K562 (cell line): ENCODE measurements at regions not wholly inside any gene's neighbourhood (a gene's known extent, or its start where the extent isn't known, plus 50 kb on each side); places are given as distances from the start of the nearest gene placed in this dataset.

ENCODE experiments used
- ATF1 ChIP-seq, 2 experiments: fragments of 450-650 bp in 1 of 2; IDR thresholded peaks; 2 replicates each; pipeline ENCODE4 v1.6.1; 2016; ENCODE audit warnings: missing compliant biosample characterization in 1 of 2, missing genetic modification characterization in 1 of 2
- CBFA2T3 ChIP-seq: fragments of 450-650 bp; IDR thresholded peaks from 2 replicates; pipeline ENCODE4 v1.6.1; 2017
- EP400 ChIP-seq: fragments of 450-650 bp; IDR thresholded peaks from 2 replicates; pipeline ENCODE4 v1.6.1; 2017; ENCODE audit warnings: antibody characterized with exemption, mild to moderate bottlenecking, moderate library complexity
- ESRRA ChIP-seq: fragments of 450-650 bp; IDR thresholded peaks from 2 replicates; pipeline ENCODE4 v1.6.1; 2014; ENCODE audit warnings: low read depth, mild to moderate bottlenecking, moderate library complexity, borderline replicate concordance
- HDAC3 ChIP-seq: fragments of 450-650 bp; IDR thresholded peaks from 2 replicates; pipeline ENCODE4 v1.6.1; 2018; ENCODE audit warnings: borderline replicate concordance, mild to moderate bottlenecking, moderate library complexity; ENCODE audit not compliant: partially characterized antibody
- KDM1A ChIP-seq, 2 experiments: fragments of 450-650 bp; IDR thresholded peaks; 2 replicates each; pipeline ENCODE4 v1.6.1; 2016; ENCODE audit warnings: mild to moderate bottlenecking in 2 of 2
- MED1 ChIP-seq: sonication (generic); formaldehyde crosslinking; IDR thresholded peaks from 2 replicates; pipeline ENCODE4 v1.8.1; 2023; ENCODE audit warnings: missing genetic modification reagents, borderline replicate concordance
- NFATC3 ChIP-seq: fragments of 450-650 bp; IDR thresholded peaks from 2 replicates; pipeline ENCODE4 v1.6.1; 2017; ENCODE audit warnings: mild to moderate bottlenecking
- POLR3G ChIP-seq: IDR thresholded peaks from 2 replicates; pipeline ENCODE4 v1.6.1; 2011; ENCODE audit not compliant: insufficient read length, insufficient replicate concordance; ENCODE audit errors: extremely low read depth
- RB1 ChIP-seq: fragments of 450-650 bp; IDR thresholded peaks from 2 replicates; pipeline ENCODE4 v1.6.1; 2017; ENCODE audit warnings: low read depth, mild to moderate bottlenecking
- RBM17 ChIP-seq: fragments of 200-400 bp; formaldehyde crosslinking; IDR thresholded peaks from 2 replicates; pipeline ENCODE4 v1.6.1; 2017; ENCODE audit warnings: low read depth, mild to moderate bottlenecking, low read length, borderline replicate concordance
- REST ChIP-seq, 2 experiments: fragments of 450-650 bp; formaldehyde crosslinking in 1 of 2; IDR thresholded peaks; 2 replicates each; pipeline versions ENCODE4 v1.4.0 to v1.6.1; 2014 to 2020; ENCODE audit warnings: mild to moderate bottlenecking in 2 of 2, borderline replicate concordance in 1 of 2, low read depth in 1 of 2
- SNRNP70 ChIP-seq: fragments of 200-400 bp; formaldehyde crosslinking; optimal IDR thresholded peaks from 2 replicates; pipeline ENCODE3; 2017; ENCODE audit warnings: low read depth, low read length
- SP2 ChIP-seq: IDR thresholded peaks from 2 replicates; pipeline ENCODE4 v1.6.1; 2011; ENCODE audit warnings: mild to moderate bottlenecking, low read depth, low read length, moderate library complexity; ENCODE audit not compliant: poor library complexity, severe bottlenecking; ENCODE audit errors: extremely low read depth
- STAG1 ChIP-seq: sonication (generic); formaldehyde crosslinking; IDR thresholded peaks from 2 replicates; pipeline ENCODE4 v1.5.0; 2020; ENCODE audit warnings: missing genetic modification reagents, borderline replicate concordance
- ZC3H4 ChIP-seq: sonication (generic); formaldehyde crosslinking; IDR thresholded peaks from 2 replicates; pipeline ENCODE4 v1.9.0; 2021; ENCODE audit warnings: missing genetic modification reagents, borderline replicate concordance
- ZFP91 ChIP-seq: sonication (generic); formaldehyde crosslinking; IDR thresholded peaks from 2 replicates; pipeline ENCODE4 v1.8.0; 2022; ENCODE audit warnings: mild to moderate bottlenecking, missing genetic modification reagents
- ZNF24 ChIP-seq: fragments of 450-650 bp; IDR thresholded peaks from 2 replicates; pipeline ENCODE4 v1.6.1; 2016
- ZSCAN29 ChIP-seq: fragments of 450-650 bp; IDR thresholded peaks from 2 replicates; pipeline ENCODE4 v1.6.1; 2017
- ZZZ3 ChIP-seq: fragments of 450-650 bp; IDR thresholded peaks from 2 replicates; pipeline ENCODE4 v1.6.1; 2016; ENCODE audit warnings: antibody characterized with exemption, mild to moderate bottlenecking, moderate library complexity

- TF ChIP-seq REST (IDR thresholded peaks at IDR 0.05; ENCODE audit: borderline replicate concordance): peak; percentile 97
- no peak for TF ChIP-seq REST (CRISPR knock-in tag; IDR thresholded peaks at IDR 0.05; ENCODE audit: low read depth)
- TF ChIP-seq POLR3G: no peak
- no peak for TF ChIP-seq MED1 (CRISPR knock-in tag)
- TF ChIP-seq SNRNP70: no peak
- peak; percentile 94 for TF ChIP-seq STAG1 (CRISPR knock-in tag)
- TF ChIP-seq RB1: peak; percentile 78
- TF ChIP-seq ZNF24: peak; percentile 27; the same call in 1 of the 2 replicates
- TF ChIP-seq EP400: peak; percentile 22; the same call in 1 of the 2 replicates
- no peak; the same call in 1 of the 2 replicates for TF ChIP-seq CBFA2T3
- 0 out of 2 replicates have a peak, but pooled peaks have one; percentile 45 for TF ChIP-seq ZZZ3
- TF ChIP-seq SP2: no peak
- no peak for TF ChIP-seq ZFP91
- peak in 1 of 2 experiments; percentile 71; a peak in 3 of 4 replicates for TF ChIP-seq KDM1A (IDR thresholded peaks at IDR 0.05)
- peak; percentile 57 for TF ChIP-seq HDAC3
- peak; percentile 94 for TF ChIP-seq ESRRA
- TF ChIP-seq ZSCAN29: no peak
- TF ChIP-seq NFATC3: peak; percentile 53; the same call in 1 of the 2 replicates
- no peak for TF ChIP-seq ATF1 (CRISPR knock-in tag; IDR thresholded peaks at IDR 0.05)
- peak; percentile 48; the same call in 1 of the 2 replicates for TF ChIP-seq ATF1 (tag; IDR thresholded peaks at IDR 0.05)
- TF ChIP-seq RBM17: no peak
- TF ChIP-seq ZC3H4: no peak
Measured at GRCh38 chr1:43073490-43074230, 98.4 kb downstream of the EBNA1BP2 start (continued).
